H9 (cell line): ENCODE measurements at regions not wholly inside any gene's neighbourhood (a gene's known extent, or its start where the extent isn't known, plus 50 kb on each side); places are given as distances from the start of the nearest gene placed in this dataset.

Source experiments
- DNase-seq: peaks from one replicate; pipeline ENCODE4 v3.0.0-alpha.2; 2017
- H2AFZ ChIP-seq: one replicate; pipeline ENCODE4 v1.6.1; 2013; ENCODE audit warnings: mild to moderate bottlenecking, low read length, control low read depth, moderate library complexity
- H2AK5ac ChIP-seq: 2 replicates; pipeline ENCODE4 v1.6.1; 2013; ENCODE audit warnings: low read length, control low read depth, mixed read lengths; ENCODE audit not compliant: insufficient read length
- H2BK120ac ChIP-seq: one replicate; pipeline ENCODE4 v1.6.1; 2013; ENCODE audit warnings: low read depth, mild to moderate bottlenecking, low read length, control low read depth, inconsistent platforms; ENCODE audit not compliant: poor library complexity, severe bottlenecking
- H2BK12ac ChIP-seq: 2 replicates; pipeline ENCODE4 v1.6.1; 2013; ENCODE audit warnings: low read length, control low read depth, mixed read lengths, low read depth; ENCODE audit not compliant: insufficient read length
- H2BK15ac ChIP-seq: 2 replicates; pipeline ENCODE4 v1.6.1; 2013; ENCODE audit warnings: low read depth, low read length, control low read depth
- H2BK20ac ChIP-seq: one replicate; pipeline ENCODE4 v1.6.1; 2013; ENCODE audit warnings: low read depth, mild to moderate bottlenecking, low read length, control low read depth, inconsistent platforms; ENCODE audit not compliant: poor library complexity, severe bottlenecking
- H2BK5ac ChIP-seq: 2 replicates; pipeline ENCODE4 v1.6.1; 2013; ENCODE audit warnings: low read length, control low read depth, mixed read lengths; ENCODE audit not compliant: insufficient read length
- H3K14ac ChIP-seq: 2 replicates; pipeline ENCODE4 v1.6.1; 2013; ENCODE audit warnings: low read length, control low read depth; ENCODE audit not compliant: insufficient read depth
- H3K18ac ChIP-seq: 2 replicates; pipeline ENCODE4 v1.6.1; 2013; ENCODE audit warnings: low read depth, mild to moderate bottlenecking, mixed read lengths, low read length, control low read depth; ENCODE audit not compliant: insufficient read length
- H3K23ac ChIP-seq: 2 replicates; pipeline ENCODE4 v1.6.1; 2013; ENCODE audit warnings: low read length, control low read depth, mixed read lengths, low read depth; ENCODE audit not compliant: insufficient read length
- H3K23me2 ChIP-seq: 2 replicates; pipeline ENCODE4 v1.6.1; 2013; ENCODE audit warnings: low read depth, mild to moderate bottlenecking, mixed read lengths, low read length, control low read depth; ENCODE audit not compliant: insufficient read length, poor library complexity, severe bottlenecking
- H3K27ac ChIP-seq: 2 replicates; pipeline ENCODE4 v1.5.1; 2013; ENCODE audit warnings: low read length, control low read depth, mixed read lengths, low read depth; ENCODE audit not compliant: insufficient read length
- H3K27me3 ChIP-seq: 2 replicates; pipeline ENCODE4 v1.6.1; 2013; ENCODE audit warnings: low read length, control low read depth, inconsistent platforms; ENCODE audit not compliant: insufficient read depth
- H3K4ac ChIP-seq: 2 replicates; pipeline ENCODE4 v1.6.1; 2013; ENCODE audit warnings: low read depth, mild to moderate bottlenecking, control low read depth, inconsistent platforms, low read length, moderate library complexity
- H3K4me1 ChIP-seq: 2 replicates; pipeline ENCODE4 v1.6.1; 2013; ENCODE audit warnings: low read length, control low read depth, inconsistent platforms; ENCODE audit not compliant: insufficient read depth
- H3K4me2 ChIP-seq: 2 replicates; pipeline ENCODE4 v1.6.1; 2013; ENCODE audit warnings: low read length, control low read depth, mixed read lengths; ENCODE audit not compliant: insufficient read length, insufficient read depth
- H3K56ac ChIP-seq: 2 replicates; pipeline ENCODE4 v1.6.1; 2013; ENCODE audit warnings: low read depth, mild to moderate bottlenecking, mixed read lengths, low read length, control low read depth; ENCODE audit not compliant: insufficient read length
- H3K79me1 ChIP-seq: 2 replicates; pipeline ENCODE4 v1.6.1; 2013; ENCODE audit warnings: low read depth, mild to moderate bottlenecking, moderate library complexity, low read length, control low read depth, inconsistent platforms; ENCODE audit not compliant: insufficient read depth, poor library complexity, severe bottlenecking
- H3K79me2 ChIP-seq: 2 replicates; pipeline ENCODE4 v1.6.1; 2013; ENCODE audit warnings: low read length, control low read depth, inconsistent platforms; ENCODE audit not compliant: insufficient read depth
- H3K9ac ChIP-seq: 2 replicates; pipeline ENCODE4 v1.6.1; 2013; ENCODE audit warnings: low read length, control low read depth, mixed read lengths; ENCODE audit not compliant: insufficient read length; ENCODE audit errors: extremely low read depth
- H3K9me3 ChIP-seq: one replicate; pipeline ENCODE4 v1.6.1; 2013; ENCODE audit warnings: low read depth, low read length, inconsistent platforms; ENCODE audit not compliant: control insufficient read depth
- H3T11ph ChIP-seq: one replicate; pipeline ENCODE4 v1.6.1; 2013; ENCODE audit warnings: mild to moderate bottlenecking, low read length, control low read depth, inconsistent platforms
- H4K20me1 ChIP-seq: one replicate; pipeline ENCODE4 v1.6.1; 2013; ENCODE audit not compliant: control insufficient read depth, insufficient read length, insufficient read depth
- H4K5ac ChIP-seq: 2 replicates; pipeline ENCODE4 v1.6.1; 2013; ENCODE audit warnings: low read depth, mild to moderate bottlenecking, mixed read lengths, low read length, control low read depth; ENCODE audit not compliant: insufficient read length
- H4K8ac ChIP-seq: replicated peaks from 2 replicates; pipeline ENCODE4 v1.6.1; 2013; ENCODE audit warnings: low read length, control low read depth, mixed read lengths, low read depth; ENCODE audit not compliant: insufficient read length
- H4K91ac ChIP-seq: 2 replicates; pipeline ENCODE4 v1.6.1; 2013; ENCODE audit warnings: low read depth, mild to moderate bottlenecking, moderate library complexity, mixed read lengths, low read length, control low read depth; ENCODE audit not compliant: insufficient read length
- H3K27ac Mint-ChIP-seq, 3 experiments: 2 replicates in 2 of 3; 3 replicates in 1 of 3; pipeline ENCODE4 v1.8.0; 2020 to 2021; ENCODE audit warnings: mixed read lengths in 3 of 3, mild to moderate bottlenecking in 1 of 3, moderate library complexity in 1 of 3
- H3K27me3 Mint-ChIP-seq: 2 replicates; pipeline ENCODE4 v1.8.0; 2021; ENCODE audit warnings: low read depth, mild to moderate bottlenecking, moderate library complexity, mixed read lengths
- H3K36me3 Mint-ChIP-seq, 3 experiments: 2 replicates in 2 of 3; 3 replicates in 1 of 3; pipeline ENCODE4 v1.8.0; 2020 to 2021; ENCODE audit warnings: low read depth in 3 of 3, mixed read lengths in 3 of 3; ENCODE audit not compliant: insufficient read depth in 1 of 3
- H3K4me1 Mint-ChIP-seq, 2 experiments: 2 replicates each; pipeline ENCODE4 v1.8.0; 2020; ENCODE audit warnings: mixed read lengths in 2 of 2
- H3K4me3 Mint-ChIP-seq, 2 experiments: 2 replicates in 1 of 2; 3 replicates in 1 of 2; pipeline ENCODE4 v1.8.0; 2020 to 2021; ENCODE audit warnings: mild to moderate bottlenecking in 2 of 2, mixed read lengths in 2 of 2, moderate library complexity in 1 of 2
- H3K9me3 Mint-ChIP-seq, 2 experiments: 2 replicates in 1 of 2; 3 replicates in 1 of 2; pipeline ENCODE4 v1.8.0; 2020; ENCODE audit warnings: mild to moderate bottlenecking in 2 of 2, mixed read lengths in 2 of 2, moderate library complexity in 1 of 2
- WGBS: extraction: QIAGEN DNeasy Blood & Tissue Kit; methylation state at CpG from one replicate; pipeline ENCODE4 v1.1.7; 2013; ENCODE audit warnings: missing lambda C conversion rate, low lambda C conversion rate, mixed read lengths; ENCODE audit not compliant: insufficient read length; ENCODE audit errors: extremely low coverage; 5-methylcytosine and 5-hydroxymethylcytosine counted together
- TF ChIP-seq, protein P1 (sequence below): fragments of 200-600 bp; sonication (generic); conservative IDR thresholded peaks from 3 replicates; pipeline ENCODE4 v1.8.0; 2021; ENCODE audit warnings: antibody characterized with exemption, mild to moderate bottlenecking

GRCh38 chr14:37826869-37827268 lies 231.4 kb downstream of the TTC6 start:
- no peaks in the 10 kb centered on the region; the same call in 1 of the 2 replicates for H3K27me3 Mint-ChIP-seq
- no peaks in the 10 kb centered on the region for H3K4me1 Mint-ChIP-seq
- Histone ChIP-seq H3K56ac (no peak overlapping the region), H2BK12ac (no peak overlapping the region), H3K4ac (no peak overlapping the region), H2AK5ac (no peak overlapping the region), H3K4me2 (no peak overlapping the region), H2AFZ (no peak overlapping the region), H2BK15ac (no peak overlapping the region), H3K18ac (no peak overlapping the region), H3K23ac (no peak overlapping the region), H3K79me2 (no peaks in the 10 kb centered on the region), H4K91ac (no peak overlapping the region), H3K23me2 (no peaks in the 10 kb centered on the region), H4K8ac (no peak overlapping the region), H2BK20ac (no peak overlapping the region), H3K9ac (no peak overlapping the region), H3K27ac (no peak overlapping the region), H4K5ac (no peak overlapping the region), H3K14ac (no peak overlapping the region), H2BK120ac (no peak overlapping the region), H3K9me3 (no peaks in the 10 kb centered on the region), H2BK5ac (no peak overlapping the region), H4K20me1 (no peaks in the 10 kb centered on the region), H3K4me1 (no peaks in the 10 kb centered on the region), H3K27me3 (no peaks in the 10 kb centered on the region), H3K79me1 (no peaks in the 10 kb centered on the region), H3T11ph (no peak overlapping the region)
- peaks cover 15 to 17% of the 10 kb centered on the region in 2 experiments for H3K9me3 Mint-ChIP-seq
- no CpG with 5 or more reads among the region's 1 CpG for WGBS
- no peak for DNase-seq
- no peak overlapping the region for H3K4me3 Mint-ChIP-seq
- TF ChIP-seq, protein P1, sequence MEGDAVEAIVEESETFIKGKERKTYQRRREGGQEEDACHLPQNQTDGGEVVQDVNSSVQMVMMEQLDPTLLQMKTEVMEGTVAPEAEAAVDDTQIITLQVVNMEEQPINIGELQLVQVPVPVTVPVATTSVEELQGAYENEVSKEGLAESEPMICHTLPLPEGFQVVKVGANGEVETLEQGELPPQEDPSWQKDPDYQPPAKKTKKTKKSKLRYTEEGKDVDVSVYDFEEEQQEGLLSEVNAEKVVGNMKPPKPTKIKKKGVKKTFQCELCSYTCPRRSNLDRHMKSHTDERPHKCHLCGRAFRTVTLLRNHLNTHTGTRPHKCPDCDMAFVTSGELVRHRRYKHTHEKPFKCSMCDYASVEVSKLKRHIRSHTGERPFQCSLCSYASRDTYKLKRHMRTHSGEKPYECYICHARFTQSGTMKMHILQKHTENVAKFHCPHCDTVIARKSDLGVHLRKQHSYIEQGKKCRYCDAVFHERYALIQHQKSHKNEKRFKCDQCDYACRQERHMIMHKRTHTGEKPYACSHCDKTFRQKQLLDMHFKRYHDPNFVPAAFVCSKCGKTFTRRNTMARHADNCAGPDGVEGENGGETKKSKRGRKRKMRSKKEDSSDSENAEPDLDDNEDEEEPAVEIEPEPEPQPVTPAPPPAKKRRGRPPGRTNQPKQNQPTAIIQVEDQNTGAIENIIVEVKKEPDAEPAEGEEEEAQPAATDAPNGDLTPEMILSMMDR = no peak
- peaks cover 0 to 15% (median 0%) of the 10 kb centered on the region in 3 experiments; a peak in 2 of 7 replicates for H3K36me3 Mint-ChIP-seq
- no peak overlapping the region for H3K27ac Mint-ChIP-seq
